SK-MEL-5 (cell line): ENCODE measurements at regions not wholly inside any gene's neighbourhood (a gene's known extent, or its start where the extent isn't known, plus 50 kb on each side); places are given as distances from the start of the nearest gene placed in this dataset.

Source experiments
- DNase-seq: peaks from one replicate; pipeline ENCODE4 v3.0.0-alpha.2; 2016; ENCODE audit warnings: low read depth, low spot score
- in situ Hi-C: cut with HindIII; loops from 2 replicates; pipeline ENCODE4 v1.10.0; 2016; ENCODE audit warnings: low sequenced_read_pairs, high pct_unique_total_duplicates, low pct_unique_long_range_greater_than_20kb

GRCh38 chr18:78892177-78892576, 87.4 kb upstream of the SALL3 start:
- in situ Hi-C loops, result no loop called here
- DNase-seq, result no peak

- in situ Hi-C loops, result no loop called here
Observed at GRCh38 chr18:78892721-78893120, 86.9 kb upstream of the SALL3 start.

GRCh38 chr18:78893281-78894032, 86.2 kb upstream of the SALL3 start:
- no peak for DNase-seq
- in situ Hi-C loops, result no loop called here

More at GRCh38 chr18:78892721-78893120, 86.9 kb upstream of the SALL3 start:
- DNase-seq, result no peak

- in situ Hi-C loops, result no loop called here
- DNase-seq, result no peak
Observed at GRCh38 chr18:78894033-78894305, 85.6 kb upstream of the SALL3 start.

DNA sequence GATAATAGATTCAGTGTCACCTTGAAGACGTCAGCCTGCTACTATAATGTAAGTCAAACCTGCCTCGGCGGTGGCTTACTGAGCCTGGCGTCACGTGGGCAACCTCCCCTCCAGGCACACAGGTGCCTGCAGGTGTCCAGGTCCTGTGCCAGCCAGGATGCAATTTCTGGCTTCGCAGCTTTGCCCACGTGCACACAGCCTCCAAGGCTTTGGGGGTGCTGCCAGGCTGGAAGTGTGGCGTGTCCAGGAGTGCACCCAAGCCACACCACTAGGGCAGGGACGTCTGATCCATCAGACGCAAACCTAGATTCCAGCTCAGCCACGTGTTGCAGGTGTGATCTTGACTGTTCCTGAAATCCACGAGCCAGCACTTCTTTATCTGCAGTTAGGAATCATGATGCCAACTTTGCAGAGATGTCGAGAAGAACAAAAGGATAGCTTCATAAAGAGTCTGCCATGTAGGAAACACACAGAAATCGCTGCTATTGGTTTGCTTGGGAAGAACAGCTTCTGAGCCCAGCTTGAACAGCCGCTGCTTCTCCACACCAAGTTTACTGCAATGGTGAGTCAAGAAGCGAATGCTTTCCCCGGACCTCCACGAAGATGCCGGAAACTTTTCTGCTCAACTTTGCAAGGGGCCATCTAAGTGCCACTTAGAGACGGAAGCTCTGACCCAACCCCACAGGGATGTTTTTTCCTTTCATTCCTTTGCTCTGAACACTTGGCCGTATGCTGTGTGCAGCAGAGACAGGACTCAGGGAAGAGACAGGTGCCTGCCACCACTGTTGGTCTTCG, 84.2 kb upstream of the SALL3 start:
- in situ Hi-C loops, result no loop called here
- no peak for DNase-seq

GRCh38 chr18:78896111-78896905, 83.3 kb upstream of the SALL3 start:
- DNase-seq, result no peak
- in situ Hi-C loops, result no loop called here

DNA sequence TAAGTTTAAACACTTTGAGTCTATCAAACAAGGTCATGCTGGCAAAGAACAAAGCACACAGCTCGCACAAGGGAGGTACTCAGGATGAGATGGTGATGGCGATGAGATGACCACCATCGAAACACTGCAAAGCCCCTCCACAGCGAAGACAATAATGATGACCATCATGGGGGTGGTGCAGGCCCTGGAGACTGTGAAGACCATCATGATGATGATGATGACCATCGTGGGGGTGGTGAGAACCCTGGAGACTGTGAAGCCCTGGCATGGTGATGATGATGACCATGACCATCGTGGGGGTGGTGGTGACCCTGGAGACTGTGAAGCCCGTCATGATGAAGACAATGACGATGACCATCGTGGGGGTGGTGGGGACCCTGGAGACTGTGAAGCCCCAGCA, 81.6 kb upstream of the SALL3 start:
- no peak for DNase-seq
- in situ Hi-C loops, result no loop called here

DNA sequence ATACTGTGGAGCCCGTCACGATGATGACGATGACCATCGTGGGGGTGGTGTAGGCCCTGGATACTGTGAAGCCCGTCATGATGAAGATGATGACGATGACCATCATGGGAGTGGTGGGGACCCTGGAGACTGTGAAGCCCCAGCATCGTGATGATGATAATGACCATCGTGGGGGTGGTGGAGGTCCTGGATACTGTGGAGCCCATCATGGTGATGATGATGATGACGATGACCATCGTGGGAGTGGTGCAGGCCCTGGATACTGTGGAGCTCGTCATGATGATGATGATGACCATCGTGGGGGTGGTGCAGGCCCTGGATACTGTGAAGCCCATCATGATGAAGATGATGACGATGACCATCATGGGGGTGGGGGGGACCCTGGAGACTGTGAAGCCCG, 81.0 kb upstream of the SALL3 start:
- in situ Hi-C loops, result no loop called here
- no peak for DNase-seq

GRCh38 chr18:78899241-78899640, 80.4 kb upstream of the SALL3 start:
- in situ Hi-C loops, result no loop called here
- no peak for DNase-seq

GRCh38 chr18:78900938-78901909, 78.4 kb upstream of the SALL3 start:
- no peak for DNase-seq
- in situ Hi-C loops, result no loop called here

DNA sequence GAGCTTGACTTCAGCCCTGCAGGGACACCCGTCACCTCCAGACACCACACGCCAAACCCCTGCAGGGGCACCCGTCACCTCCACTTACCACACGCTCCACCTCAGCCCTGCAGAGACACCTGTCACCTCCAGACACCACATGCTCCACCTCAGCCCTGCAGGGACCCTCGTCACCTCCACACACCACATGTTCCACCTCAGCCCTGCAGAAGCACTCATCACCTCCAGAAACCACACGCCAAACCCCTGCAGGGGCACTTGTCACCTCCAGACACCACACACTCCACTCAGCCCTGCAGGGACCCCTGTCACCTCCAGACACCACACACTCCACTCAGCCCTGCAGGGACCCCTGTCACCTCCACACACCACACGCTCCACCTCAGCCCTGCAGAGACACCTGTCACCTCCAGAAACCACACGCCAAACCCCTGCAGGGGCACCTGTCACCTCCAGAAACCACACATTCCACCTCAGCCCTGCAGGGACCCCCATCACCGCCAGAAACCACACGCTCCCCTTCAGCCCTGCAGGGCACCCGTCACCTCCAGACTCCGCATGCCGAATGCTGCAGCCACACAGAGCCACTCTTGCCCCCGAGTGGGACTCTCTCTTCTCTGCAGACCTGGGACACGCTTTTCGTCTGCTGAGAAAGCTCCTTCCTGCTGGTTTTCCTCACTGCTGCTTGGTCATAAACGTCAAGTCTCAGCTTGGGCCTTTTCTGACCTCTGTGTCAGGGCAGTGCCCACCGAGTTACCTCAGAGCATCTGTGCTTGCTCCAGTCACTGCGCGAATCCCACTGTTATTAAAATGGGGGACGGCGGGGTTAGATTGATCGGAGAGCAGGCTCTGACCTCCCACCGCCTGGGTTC, 77.5 kb upstream of the SALL3 start:
- in situ Hi-C loops, result no loop called here
- DNase-seq, result no peak

- DNase-seq, result no peak
- in situ Hi-C loops, result no loop called here
Observed at GRCh38 chr18:78902795-78903435, 76.7 kb upstream of the SALL3 start.

- in situ Hi-C loops, result no loop called here
- no peak for DNase-seq
Observed at GRCh38 chr18:78903436-78904178, 76.0 kb upstream of the SALL3 start.

DNA sequence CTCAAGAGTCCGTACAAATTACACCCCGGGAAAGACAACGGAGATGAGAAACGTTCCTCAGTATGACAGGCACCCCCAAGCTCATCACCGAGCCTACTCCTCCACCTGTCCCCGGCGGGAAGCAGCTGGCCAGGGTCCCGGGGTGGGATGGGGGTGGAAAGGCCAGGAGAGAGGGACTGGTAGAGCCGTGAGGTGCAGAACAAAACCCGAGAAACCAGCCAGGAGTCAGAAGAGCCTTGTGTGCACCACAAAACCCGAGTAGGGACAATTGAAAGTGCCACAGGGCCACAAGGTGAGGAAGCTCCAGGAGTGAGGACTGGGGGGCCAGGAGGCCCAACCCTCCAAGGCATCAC, 75.5 kb upstream of the SALL3 start:
- in situ Hi-C loops, result no loop called here
- DNase-seq, result no peak

GRCh38 chr18:78905334-78905733, 74.3 kb upstream of the SALL3 start:
- in situ Hi-C loops, result no loop called here
- no peak for DNase-seq

DNA sequence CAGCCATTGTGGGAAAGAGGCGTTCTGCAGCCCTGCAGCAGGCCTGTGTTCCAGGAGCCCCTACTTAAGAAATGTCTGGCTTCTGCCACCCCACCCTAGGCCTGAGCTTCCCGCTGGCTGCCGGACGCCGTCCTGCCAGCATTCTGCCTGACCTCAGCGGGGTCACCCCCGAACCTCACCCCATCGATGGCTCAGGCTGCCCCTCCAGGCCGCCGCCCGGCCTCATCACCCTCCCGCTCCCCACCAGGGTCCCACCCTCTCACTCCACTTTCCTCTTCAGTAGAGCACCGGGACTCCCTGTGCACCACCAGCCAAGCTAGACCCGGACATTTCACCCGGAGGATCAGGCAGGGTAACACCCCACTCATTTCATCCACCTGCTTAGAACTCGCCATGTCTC, 73.6 kb upstream of the SALL3 start:
- in situ Hi-C loops, result no loop called here
- no peak for DNase-seq
